OCI-LY1 (cell line): ENCODE measurements at regions not wholly inside any gene's neighbourhood (a gene's known extent, or its start where the extent isn't known, plus 50 kb on each side); places are given as distances from the start of the nearest gene placed in this dataset.

Source experiments
- H2AFZ ChIP-seq: fragments of 200-600 bp; sonication (generic), shearing (Covaris generic); 2 replicates; pipeline ENCODE4 v1.6.0; 2014; ENCODE audit warnings: antibody characterized with exemption, mild to moderate bottlenecking, low read length
- H3F3A ChIP-seq: fragments of 200-600 bp; sonication (generic), shearing (Covaris generic); 2 replicates; pipeline ENCODE4 v1.6.0; 2014; ENCODE audit warnings: mild to moderate bottlenecking, antibody characterized with exemption, low read length, moderate library complexity; ENCODE audit not compliant: insufficient read depth
- H3K27ac ChIP-seq: fragments of 200-600 bp; sonication (generic); 2 replicates; pipeline ENCODE4 v1.5.1; 2014; ENCODE audit warnings: low read length, mixed run types, mild to moderate bottlenecking, low read depth; ENCODE audit not compliant: poor library complexity, severe bottlenecking
- H3K27me3 ChIP-seq: fragments of 200-600 bp; sonication (generic); 2 replicates; pipeline ENCODE4 v1.6.0; 2014; ENCODE audit warnings: antibody characterized with exemption, mild to moderate bottlenecking, low read length, moderate library complexity; ENCODE audit not compliant: insufficient read depth
- H3K36me3 ChIP-seq: fragments of 200-600 bp; sonication (generic); 2 replicates; pipeline ENCODE4 v1.6.1; 2014; ENCODE audit warnings: mild to moderate bottlenecking, antibody characterized with exemption, low read length, moderate library complexity, mixed read lengths; ENCODE audit not compliant: insufficient read depth
- H3K4me1 ChIP-seq: fragments of 200-600 bp; sonication (generic); 2 replicates; pipeline ENCODE4 v1.5.1; 2014; ENCODE audit warnings: mild to moderate bottlenecking, low read length, moderate library complexity; ENCODE audit not compliant: insufficient read depth, severe bottlenecking
- H3K4me2 ChIP-seq: fragments of 200-600 bp; sonication (generic), shearing (Covaris generic); 2 replicates; pipeline ENCODE4 v1.6.1; 2014; ENCODE audit warnings: low read length
- H3K4me3 ChIP-seq: fragments of 200-600 bp; sonication (generic); 2 replicates; pipeline ENCODE4 v1.5.1; 2014; ENCODE audit warnings: low read length, low read depth, mild to moderate bottlenecking, mixed read lengths; ENCODE audit not compliant: poor library complexity, severe bottlenecking
- H3K79me2 ChIP-seq: fragments of 200-600 bp; shearing (Covaris generic); 2 replicates; pipeline ENCODE4 v1.6.1; 2016; ENCODE audit warnings: mixed run types, low read length, mixed read lengths; ENCODE audit not compliant: insufficient read depth
- H3K9ac ChIP-seq: fragments of 200-600 bp; sonication (generic), shearing (Covaris generic); 2 replicates; pipeline ENCODE4 v1.6.1; 2014; ENCODE audit warnings: mild to moderate bottlenecking, low read length, mixed read lengths
- H3K9me2 ChIP-seq: fragments of 200-600 bp; sonication (generic), shearing (Covaris generic); 2 replicates; pipeline ENCODE4 v1.6.1; 2014; ENCODE audit warnings: low read depth, mild to moderate bottlenecking, low read length, mixed read lengths
- H3K9me3 ChIP-seq: fragments of 200-600 bp; shearing (Covaris generic); 2 replicates; pipeline ENCODE4 v1.6.1; 2014; ENCODE audit warnings: low read length, mixed read lengths
- H4K20me1 ChIP-seq: fragments of 200-600 bp; sonication (generic), shearing (Covaris generic); 2 replicates; pipeline ENCODE4 v1.6.0; 2016; ENCODE audit warnings: mild to moderate bottlenecking, low read length; ENCODE audit not compliant: insufficient read depth
- EZH2 ChIP-seq: fragments of 200-600 bp; sonication (generic), shearing (Covaris generic); IDR thresholded peaks from 2 replicates; pipeline ENCODE4 v1.8.0; 2017; ENCODE audit warnings: borderline replicate concordance, mixed run types, mild to moderate bottlenecking, antibody characterized with exemption, low read length, moderate library complexity, mixed read lengths
- TF ChIP-seq, protein P1 (sequence below): fragments of 200-600 bp; sonication (generic), shearing (Covaris generic); IDR thresholded peaks from 2 replicates; pipeline ENCODE4 v1.5.1; 2017; ENCODE audit warnings: mild to moderate bottlenecking, antibody characterized with exemption, low read length, moderate library complexity, mixed read lengths

- Histone ChIP-seq H2AFZ (no peak overlapping the region), H3K9me2 (no peaks in the 10 kb centered on the region), H3K27me3 (no peaks in the 10 kb centered on the region), H3K4me1 (no peaks in the 10 kb centered on the region), H3K27ac (no peak overlapping the region), H3K4me2 (no peak overlapping the region), H4K20me1 (no peaks in the 10 kb centered on the region), H3K9me3 (no peaks in the 10 kb centered on the region), H3K4me3 (no peak overlapping the region), H3K9ac (no peak overlapping the region), H3K36me3 (no peaks in the 10 kb centered on the region), H3F3A (no peaks in the 10 kb centered on the region), H3K79me2 (no peaks in the 10 kb centered on the region)
- TF ChIP-seq, protein P1, sequence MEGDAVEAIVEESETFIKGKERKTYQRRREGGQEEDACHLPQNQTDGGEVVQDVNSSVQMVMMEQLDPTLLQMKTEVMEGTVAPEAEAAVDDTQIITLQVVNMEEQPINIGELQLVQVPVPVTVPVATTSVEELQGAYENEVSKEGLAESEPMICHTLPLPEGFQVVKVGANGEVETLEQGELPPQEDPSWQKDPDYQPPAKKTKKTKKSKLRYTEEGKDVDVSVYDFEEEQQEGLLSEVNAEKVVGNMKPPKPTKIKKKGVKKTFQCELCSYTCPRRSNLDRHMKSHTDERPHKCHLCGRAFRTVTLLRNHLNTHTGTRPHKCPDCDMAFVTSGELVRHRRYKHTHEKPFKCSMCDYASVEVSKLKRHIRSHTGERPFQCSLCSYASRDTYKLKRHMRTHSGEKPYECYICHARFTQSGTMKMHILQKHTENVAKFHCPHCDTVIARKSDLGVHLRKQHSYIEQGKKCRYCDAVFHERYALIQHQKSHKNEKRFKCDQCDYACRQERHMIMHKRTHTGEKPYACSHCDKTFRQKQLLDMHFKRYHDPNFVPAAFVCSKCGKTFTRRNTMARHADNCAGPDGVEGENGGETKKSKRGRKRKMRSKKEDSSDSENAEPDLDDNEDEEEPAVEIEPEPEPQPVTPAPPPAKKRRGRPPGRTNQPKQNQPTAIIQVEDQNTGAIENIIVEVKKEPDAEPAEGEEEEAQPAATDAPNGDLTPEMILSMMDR = no peak
Measured at GRCh38 chr20:20992277-20992676, 113.9 kb downstream of the LINC00237 start.

- Histone ChIP-seq H3K9ac (no peak overlapping the region), H3K9me3 (no peaks in the 10 kb centered on the region), H3K36me3 (no peaks in the 10 kb centered on the region), H2AFZ (no peak overlapping the region), H4K20me1 (no peaks in the 10 kb centered on the region), H3K79me2 (no peaks in the 10 kb centered on the region), H3K4me1 (no peaks in the 10 kb centered on the region), H3K4me3 (no peak overlapping the region), H3K27me3 (no peaks in the 10 kb centered on the region), H3K9me2 (no peaks in the 10 kb centered on the region), H3F3A (no peaks in the 10 kb centered on the region), H3K4me2 (no peak overlapping the region), H3K27ac (no peak overlapping the region)
- TF ChIP-seq, protein P1 = no peak
- TF ChIP-seq EZH2 = no peak
Measured at GRCh38 chr20:20989081-20989480, 117.1 kb downstream of the LINC00237 start.

- no peak overlapping the region for H3K27ac ChIP-seq
- H3K4me3 ChIP-seq = no peak overlapping the region
- H3K27me3 ChIP-seq = no peaks in the 10 kb centered on the region
- no peaks in the 10 kb centered on the region for H3F3A ChIP-seq
- no peak for TF ChIP-seq EZH2
- TF ChIP-seq, protein P1 = no peak
- no peak overlapping the region for H3K4me2 ChIP-seq
- H3K36me3 ChIP-seq = no peaks in the 10 kb centered on the region
- no peaks in the 10 kb centered on the region for H3K79me2 ChIP-seq
- H3K9me3 ChIP-seq = no peaks in the 10 kb centered on the region
- H2AFZ ChIP-seq = no peak overlapping the region
- no peak overlapping the region for H3K9ac ChIP-seq
- no peaks in the 10 kb centered on the region for H3K9me2 ChIP-seq
- H3K4me1 ChIP-seq = no peaks in the 10 kb centered on the region
- no peaks in the 10 kb centered on the region for H4K20me1 ChIP-seq
Measured at GRCh38 chr20:20979934-20980333, 126.2 kb downstream of the LINC00237 start.
